ENCODE measurements at regions not wholly inside any gene's neighbourhood (a gene's known extent, or its start where the extent isn't known, plus 50 kb on each side); places are given as distances from the start of the nearest gene placed in this dataset.
A peak's percentile ranks its signal among the peaks of the same experiment; 100 is the strongest.
"Not testable (repeated sequence)": the region's sequence is repeated elsewhere in the genome, so short reads cannot be mapped to it uniquely, and the experiment has no call there.

- no peak for DNase-seq (ENCODE audit: low spot score in 2 of 2, unreplicated experiment in 2 of 2)
- Mint-ChIP-seq H3K4me3 (no peak overlapping the region), H3K27ac (no peak overlapping the region), H3K9me3 (peaks cover 9% of the 10 kb centered on the region), H3K27me3 (ENCODE audit: low read depth) (no peaks in the 10 kb centered on the region), H3K4me1 (no peaks in the 10 kb centered on the region), H3K36me3 (no peaks in the 10 kb centered on the region)
- no peak for TF ChIP-seq CTCF (IDR thresholded peaks at IDR 0.05; ENCODE audit: unreplicated experiment)
Measured at GRCh38 chrX:101785142-101785541, 125.5 kb upstream of the ARMCX2 start.

GRCh38 chrX:101780421-101780820 is 120.8 kb upstream of the ARMCX2 start:
- not testable (repeated sequence) for H3K4me3 Mint-ChIP-seq; H3K27ac Mint-ChIP-seq; DNase-seq (ENCODE audit: low spot score in 2 of 2, unreplicated experiment in 2 of 2); H3K36me3 Mint-ChIP-seq; H3K27me3 Mint-ChIP-seq (ENCODE audit: low read depth); H3K4me1 Mint-ChIP-seq
- peaks cover 16% of the 10 kb centered on the region for H3K9me3 Mint-ChIP-seq

GRCh38 chrX:101774340-101774739 is 114.7 kb upstream of the ARMCX2 start:
- TF ChIP-seq CTCF (IDR thresholded peaks at IDR 0.05; ENCODE audit: unreplicated experiment) = no peak
- Mint-ChIP-seq H3K4me3 (no peak overlapping the region), H3K27ac (no peak overlapping the region), H3K27me3 (ENCODE audit: low read depth) (no peaks in the 10 kb centered on the region), H3K4me1 (no peaks in the 10 kb centered on the region), H3K9me3 (peaks cover 20% of the 10 kb centered on the region), H3K36me3 (no peaks in the 10 kb centered on the region)
- no peak for DNase-seq (ENCODE audit: low spot score in 2 of 2, unreplicated experiment in 2 of 2)

- Mint-ChIP-seq H3K4me3 (no peak overlapping the region), H3K27ac (no peak overlapping the region), H3K27me3 (ENCODE audit: low read depth) (no peaks in the 10 kb centered on the region), H3K4me1 (no peaks in the 10 kb centered on the region), H3K36me3 (no peaks in the 10 kb centered on the region), H3K9me3 (peaks cover 17% of the 10 kb centered on the region)
- DNase-seq (ENCODE audit: low spot score in 2 of 2, unreplicated experiment in 2 of 2) = no peak
- no peak for TF ChIP-seq CTCF (IDR thresholded peaks at IDR 0.05; ENCODE audit: unreplicated experiment)
Measured at GRCh38 chrX:101764538-101764937, 104.9 kb upstream of the ARMCX2 start.

GRCh38 chrX:101759000-101759399 is 99.3 kb upstream of the ARMCX2 start:
- no peak for DNase-seq (ENCODE audit: low spot score in 2 of 2, unreplicated experiment in 2 of 2)
- peak; percentile 44 for TF ChIP-seq CTCF (IDR thresholded peaks at IDR 0.05; ENCODE audit: unreplicated experiment)
- Mint-ChIP-seq H3K4me3 (no peak overlapping the region), H3K4me1 (no peaks in the 10 kb centered on the region), H3K36me3 (no peaks in the 10 kb centered on the region), H3K27ac (no peak overlapping the region), H3K27me3 (ENCODE audit: low read depth) (no peaks in the 10 kb centered on the region), H3K9me3 (peaks cover 20% of the 10 kb centered on the region)

GRCh38 chrX:101750744-101751143 is 91.1 kb upstream of the ARMCX2 start:
- no peak for DNase-seq (ENCODE audit: low spot score in 2 of 2, unreplicated experiment in 2 of 2)
- H3K9me3 Mint-ChIP-seq = peaks cover 25% of the 10 kb centered on the region
- TF ChIP-seq CTCF (IDR thresholded peaks at IDR 0.05; ENCODE audit: unreplicated experiment) = no peak
- H3K4me3 Mint-ChIP-seq = no peak overlapping the region
- H3K4me1 Mint-ChIP-seq = peaks cover 1% of the 10 kb centered on the region
- no peaks in the 10 kb centered on the region for H3K27me3 Mint-ChIP-seq (ENCODE audit: low read depth)
- H3K27ac Mint-ChIP-seq = no peak overlapping the region
- no peaks in the 10 kb centered on the region for H3K36me3 Mint-ChIP-seq

All from mesothelial cell of epicardium (in vitro differentiated cells).